GM23338 (cell line): ENCODE measurements at regions not wholly inside any gene's neighbourhood (a gene's known extent, or its start where the extent isn't known, plus 50 kb on each side); places are given as distances from the start of the nearest gene placed in this dataset.

Source experiments
- ATAC-seq: fragments of 200-7000 bp; cut with Tn5 transposase; 3 replicates; pipeline ENCODE4 v1.9.1; 2020
- DNase-seq: peaks from one replicate; pipeline ENCODE4 v3.0.0-alpha.2; 2015; ENCODE audit warnings: low spot score
- H2AFZ ChIP-seq: fragments of 200-600 bp; sonication (generic); 2 replicates; pipeline ENCODE4 v1.8.0; 2016; ENCODE audit warnings: antibody characterized with exemption, mild to moderate bottlenecking, moderate library complexity
- H3F3A ChIP-seq: fragments of 200-600 bp; sonication (generic); replicated peaks from 2 replicates; pipeline ENCODE4 v1.8.0; 2017; ENCODE audit warnings: antibody characterized with exemption, mixed run types, low read depth
- H3K27ac ChIP-seq: fragments of 200-600 bp; sonication (generic); 2 replicates; pipeline ENCODE4 v1.6.1; 2016; ENCODE audit warnings: low read depth
- H3K27me3 ChIP-seq: fragments of 200-600 bp; sonication (generic); 2 replicates; pipeline ENCODE4 v1.8.0; 2016; ENCODE audit warnings: mild to moderate bottlenecking, mixed run types, moderate library complexity; ENCODE audit not compliant: insufficient read depth
- H3K36me3 ChIP-seq: fragments of 200-600 bp; sonication (generic); 2 replicates; pipeline ENCODE4 v1.8.0; 2016; ENCODE audit warnings: mild to moderate bottlenecking; ENCODE audit not compliant: insufficient read depth
- H3K4me1 ChIP-seq: fragments of 200-600 bp; sonication (generic); 2 replicates; pipeline ENCODE4 v1.8.0; 2016; ENCODE audit warnings: mild to moderate bottlenecking, moderate library complexity; ENCODE audit not compliant: insufficient read depth
- H3K4me2 ChIP-seq: fragments of 200-600 bp; sonication (generic); 2 replicates; pipeline ENCODE4 v1.7.1; 2017; ENCODE audit warnings: mixed run types
- H3K4me3 ChIP-seq: fragments of 200-600 bp; sonication (generic); 2 replicates; pipeline ENCODE4 v1.6.1; 2016; ENCODE audit warnings: mixed run types
- H3K79me2 ChIP-seq: fragments of 200-600 bp; sonication (generic); replicated peaks from 2 replicates; pipeline ENCODE4 v1.8.0; 2017; ENCODE audit warnings: mild to moderate bottlenecking; ENCODE audit not compliant: insufficient read depth
- H3K9me2 ChIP-seq: fragments of 200-600 bp; sonication (generic); 2 replicates; pipeline ENCODE4 v1.8.0; 2017; ENCODE audit not compliant: insufficient read depth
- H4K20me1 ChIP-seq: fragments of 200-600 bp; sonication (generic); replicated peaks from 2 replicates; pipeline ENCODE4 v1.8.0; 2017; ENCODE audit warnings: mild to moderate bottlenecking; ENCODE audit not compliant: insufficient read depth
- H3K27ac Mint-ChIP-seq: 2 replicates; pipeline ENCODE4 v1.8.0; 2020; ENCODE audit warnings: inconsistent platforms, mild to moderate bottlenecking, moderate library complexity, mixed read lengths
- H3K27me3 Mint-ChIP-seq: 3 replicates; pipeline ENCODE4 v1.8.0; 2022; ENCODE audit warnings: low read depth, mild to moderate bottlenecking, moderate library complexity, mixed read lengths, inconsistent platforms; ENCODE audit not compliant: insufficient read depth, poor library complexity
- H3K36me3 Mint-ChIP-seq: 3 replicates; pipeline ENCODE4 v1.8.0; 2021; ENCODE audit warnings: low read depth, mild to moderate bottlenecking, inconsistent platforms, moderate library complexity, mixed read lengths
- H3K4me1 Mint-ChIP-seq: 3 replicates; pipeline ENCODE4 v1.8.0; 2020; ENCODE audit warnings: mild to moderate bottlenecking, inconsistent platforms, mixed read lengths
- H3K4me3 Mint-ChIP-seq: 3 replicates; pipeline ENCODE4 v1.8.0; 2021; ENCODE audit warnings: moderate library complexity, mild to moderate bottlenecking, inconsistent platforms, mixed read lengths
- H3K9me3 Mint-ChIP-seq: 3 replicates; pipeline ENCODE4 v1.8.0; 2020; ENCODE audit warnings: moderate library complexity, mild to moderate bottlenecking, inconsistent platforms, mixed read lengths
- CREB1 ChIP-seq: fragments of 250-450 bp; sonication (Bioruptor Pico); IDR thresholded peaks from 2 replicates; pipeline ENCODE4 v1.5.0; 2020; ENCODE audit warnings: low read depth, mild to moderate bottlenecking, moderate library complexity
- CTCF ChIP-seq, 2 experiments: fragments of 200-600 bp in 1 of 2; sonication (generic) in 1 of 2; conservative IDR thresholded peaks; 2 replicates each; pipeline versions ENCODE4 v1.5.1 to v1.6.1; 2016 to 2017; ENCODE audit warnings: antibody characterized with exemption in 2 of 2, low read depth in 2 of 2, mild to moderate bottlenecking in 2 of 2, moderate library complexity in 1 of 2
- EZH2 ChIP-seq: fragments of 200-600 bp; sonication (generic); IDR thresholded peaks from one replicate; pipeline ENCODE4 v1.8.0; 2017; ENCODE audit warnings: antibody characterized with exemption, mild to moderate bottlenecking, low read depth; ENCODE audit not compliant: unreplicated experiment
- EZH2phosphoT487 ChIP-seq: fragments of 200-600 bp; sonication (generic); IDR thresholded peaks from one replicate; pipeline ENCODE4 v1.8.1; 2018; ENCODE audit warnings: antibody characterized with exemption; ENCODE audit not compliant: unreplicated experiment
- JUNB ChIP-seq: IDR thresholded peaks from one replicate; pipeline ENCODE4 v1.6.1; 2016; ENCODE audit warnings: antibody characterized with exemption; ENCODE audit not compliant: unreplicated experiment
- NANOG ChIP-seq: IDR thresholded peaks from 2 replicates; pipeline ENCODE4 v1.6.1; 2016; ENCODE audit warnings: antibody characterized with exemption, borderline replicate concordance
- POLR2AphosphoS5 ChIP-seq: IDR thresholded peaks from 2 replicates; pipeline ENCODE4 v1.6.1; 2016; ENCODE audit warnings: antibody characterized with exemption, low read depth
- REST ChIP-seq: IDR thresholded peaks from one replicate; pipeline ENCODE4 v1.6.1; 2018; ENCODE audit warnings: antibody characterized with exemption; ENCODE audit not compliant: unreplicated experiment
- STAT1 ChIP-seq: IDR thresholded peaks from one replicate; pipeline ENCODE4 v1.6.1; 2016; ENCODE audit warnings: antibody characterized with exemption; ENCODE audit not compliant: unreplicated experiment
- ZNF114 ChIP-seq: fragments of 250-450 bp; sonication (Bioruptor Pico); IDR thresholded peaks from 2 replicates; pipeline ENCODE4 v1.5.0; 2020; ENCODE audit warnings: mild to moderate bottlenecking, moderate library complexity
- ZNF331 ChIP-seq: fragments of 250-450 bp; sonication (Bioruptor Pico); IDR thresholded peaks from 2 replicates; pipeline ENCODE4 v1.5.0; 2020; ENCODE audit warnings: low read depth, mild to moderate bottlenecking, moderate library complexity
- TF ChIP-seq, protein P1 (sequence below): fragments of 250-450 bp; sonication (Bioruptor Pico); IDR thresholded peaks from 2 replicates; pipeline ENCODE4 v1.5.0; 2020; ENCODE audit warnings: mild to moderate bottlenecking, moderate library complexity
- TF ChIP-seq, protein P2 (sequence below): IDR thresholded peaks from 2 replicates; pipeline ENCODE4 v1.6.1; 2016; ENCODE audit warnings: antibody characterized with exemption

- no peaks in the 10 kb centered on the region for H3K27me3 ChIP-seq
- no peaks in the 10 kb centered on the region for H3K4me1 ChIP-seq
- H3K4me3 ChIP-seq, result no peak overlapping the region
- H3K4me3 Mint-ChIP-seq, result no peak overlapping the region
- peaks cover 16% of the 10 kb centered on the region; the same call in 1 of the 2 replicates for H3K9me2 ChIP-seq
- no peak for ATAC-seq
- H3K36me3 ChIP-seq, result no peaks in the 10 kb centered on the region; the same call in 1 of the 2 replicates
- no peak overlapping the region for H2AFZ ChIP-seq
- no peak overlapping the region for H3K27ac Mint-ChIP-seq
- H3K79me2 ChIP-seq, result no peaks in the 10 kb centered on the region
- no peaks in the 10 kb centered on the region; the same call in 2 of the 3 replicates for H3K9me3 Mint-ChIP-seq
- no peak overlapping the region for H3K4me2 ChIP-seq
- no peak for TF ChIP-seq STAT1
- TF ChIP-seq, protein P1, sequence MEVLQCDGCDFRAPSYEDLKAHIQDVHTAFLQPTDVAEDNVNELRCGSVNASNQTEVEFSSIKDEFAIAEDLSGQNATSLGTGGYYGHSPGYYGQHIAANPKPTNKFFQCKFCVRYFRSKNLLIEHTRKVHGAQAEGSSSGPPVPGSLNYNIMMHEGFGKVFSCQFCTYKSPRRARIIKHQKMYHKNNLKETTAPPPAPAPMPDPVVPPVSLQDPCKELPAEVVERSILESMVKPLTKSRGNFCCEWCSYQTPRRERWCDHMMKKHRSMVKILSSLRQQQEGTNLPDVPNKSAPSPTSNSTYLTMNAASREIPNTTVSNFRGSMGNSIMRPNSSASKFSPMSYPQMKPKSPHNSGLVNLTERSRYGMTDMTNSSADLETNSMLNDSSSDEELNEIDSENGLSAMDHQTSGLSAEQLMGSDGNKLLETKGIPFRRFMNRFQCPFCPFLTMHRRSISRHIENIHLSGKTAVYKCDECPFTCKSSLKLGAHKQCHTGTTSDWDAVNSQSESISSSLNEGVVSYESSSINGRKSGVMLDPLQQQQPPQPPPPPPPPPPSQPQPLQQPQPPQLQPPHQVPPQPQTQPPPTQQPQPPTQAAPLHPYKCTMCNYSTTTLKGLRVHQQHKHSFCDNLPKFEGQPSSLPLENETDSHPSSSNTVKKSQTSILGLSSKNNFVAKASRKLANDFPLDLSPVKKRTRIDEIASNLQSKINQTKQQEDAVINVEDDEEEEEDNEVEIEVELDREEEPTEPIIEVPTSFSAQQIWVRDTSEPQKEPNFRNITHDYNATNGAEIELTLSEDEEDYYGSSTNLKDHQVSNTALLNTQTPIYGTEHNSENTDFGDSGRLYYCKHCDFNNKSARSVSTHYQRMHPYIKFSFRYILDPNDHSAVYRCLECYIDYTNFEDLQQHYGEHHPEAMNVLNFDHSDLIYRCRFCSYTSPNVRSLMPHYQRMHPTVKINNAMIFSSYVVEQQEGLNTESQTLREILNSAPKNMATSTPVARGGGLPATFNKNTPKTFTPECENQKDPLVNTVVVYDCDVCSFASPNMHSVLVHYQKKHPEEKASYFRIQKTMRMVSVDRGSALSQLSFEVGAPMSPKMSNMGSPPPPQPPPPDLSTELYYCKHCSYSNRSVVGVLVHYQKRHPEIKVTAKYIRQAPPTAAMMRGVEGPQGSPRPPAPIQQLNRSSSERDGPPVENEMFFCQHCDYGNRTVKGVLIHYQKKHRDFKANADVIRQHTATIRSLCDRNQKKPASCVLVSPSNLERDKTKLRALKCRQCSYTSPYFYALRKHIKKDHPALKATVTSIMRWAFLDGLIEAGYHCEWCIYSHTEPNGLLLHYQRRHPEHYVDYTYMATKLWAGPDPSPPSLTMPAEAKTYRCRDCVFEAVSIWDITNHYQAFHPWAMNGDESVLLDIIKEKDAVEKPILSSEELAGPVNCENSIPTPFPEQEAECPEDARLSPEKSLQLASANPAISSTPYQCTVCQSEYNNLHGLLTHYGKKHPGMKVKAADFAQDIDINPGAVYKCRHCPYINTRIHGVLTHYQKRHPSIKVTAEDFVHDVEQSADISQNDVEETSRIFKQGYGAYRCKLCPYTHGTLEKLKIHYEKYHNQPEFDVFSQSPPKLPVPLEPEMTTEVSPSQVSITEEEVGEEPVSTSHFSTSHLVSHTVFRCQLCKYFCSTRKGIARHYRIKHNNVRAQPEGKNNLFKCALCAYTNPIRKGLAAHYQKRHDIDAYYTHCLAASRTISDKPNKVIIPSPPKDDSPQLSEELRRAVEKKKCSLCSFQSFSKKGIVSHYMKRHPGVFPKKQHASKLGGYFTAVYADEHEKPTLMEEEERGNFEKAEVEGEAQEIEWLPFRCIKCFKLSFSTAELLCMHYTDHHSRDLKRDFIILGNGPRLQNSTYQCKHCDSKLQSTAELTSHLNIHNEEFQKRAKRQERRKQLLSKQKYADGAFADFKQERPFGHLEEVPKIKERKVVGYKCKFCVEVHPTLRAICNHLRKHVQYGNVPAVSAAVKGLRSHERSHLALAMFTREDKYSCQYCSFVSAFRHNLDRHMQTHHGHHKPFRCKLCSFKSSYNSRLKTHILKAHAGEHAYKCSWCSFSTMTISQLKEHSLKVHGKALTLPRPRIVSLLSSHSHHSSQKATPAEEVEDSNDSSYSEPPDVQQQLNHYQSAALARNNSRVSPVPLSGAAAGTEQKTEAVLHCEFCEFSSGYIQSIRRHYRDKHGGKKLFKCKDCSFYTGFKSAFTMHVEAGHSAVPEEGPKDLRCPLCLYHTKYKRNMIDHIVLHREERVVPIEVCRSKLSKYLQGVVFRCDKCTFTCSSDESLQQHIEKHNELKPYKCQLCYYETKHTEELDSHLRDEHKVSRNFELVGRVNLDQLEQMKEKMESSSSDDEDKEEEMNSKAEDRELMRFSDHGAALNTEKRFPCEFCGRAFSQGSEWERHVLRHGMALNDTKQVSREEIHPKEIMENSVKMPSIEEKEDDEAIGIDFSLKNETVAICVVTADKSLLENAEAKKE (CRISPR knock-in tag), result no peak
- TF ChIP-seq ZNF331 (CRISPR knock-in tag), result no peak
- TF ChIP-seq NANOG, result no peak
- no peak for TF ChIP-seq EZH2
- TF ChIP-seq CREB1 (CRISPR knock-in tag), result no peak
- TF ChIP-seq, protein P2, sequence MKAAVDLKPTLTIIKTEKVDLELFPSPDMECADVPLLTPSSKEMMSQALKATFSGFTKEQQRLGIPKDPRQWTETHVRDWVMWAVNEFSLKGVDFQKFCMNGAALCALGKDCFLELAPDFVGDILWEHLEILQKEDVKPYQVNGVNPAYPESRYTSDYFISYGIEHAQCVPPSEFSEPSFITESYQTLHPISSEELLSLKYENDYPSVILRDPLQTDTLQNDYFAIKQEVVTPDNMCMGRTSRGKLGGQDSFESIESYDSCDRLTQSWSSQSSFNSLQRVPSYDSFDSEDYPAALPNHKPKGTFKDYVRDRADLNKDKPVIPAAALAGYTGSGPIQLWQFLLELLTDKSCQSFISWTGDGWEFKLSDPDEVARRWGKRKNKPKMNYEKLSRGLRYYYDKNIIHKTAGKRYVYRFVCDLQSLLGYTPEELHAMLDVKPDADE, result no peak
- no peak for TF ChIP-seq CTCF (conservative IDR thresholded peaks at IDR 0.05; ENCODE audit: low read depth in 2 of 2)
- no peak for TF ChIP-seq EZH2phosphoT487
- TF ChIP-seq JUNB, result no peak
- TF ChIP-seq ZNF114, result no peak
- no peak for TF ChIP-seq POLR2AphosphoS5
- no peak for TF ChIP-seq REST
- peaks cover 2% of the 10 kb centered on the region for H3K27me3 Mint-ChIP-seq
- H3F3A ChIP-seq, result no peaks in the 10 kb centered on the region
- H3K4me1 Mint-ChIP-seq, result no peaks in the 10 kb centered on the region; the same call in 2 of the 3 replicates
- DNase-seq, result no peak
- no peak overlapping the region for H3K27ac ChIP-seq
- H3K36me3 Mint-ChIP-seq, result no peaks in the 10 kb centered on the region
- H4K20me1 ChIP-seq, result no peaks in the 10 kb centered on the region
Observed at GRCh38 chr9:81156381-81156780, 533.0 kb downstream of the TLE1 start.
